ENCODE measurements at regions not wholly inside any gene's neighbourhood (a gene's known extent, or its start where the extent isn't known, plus 50 kb on each side); places are given as distances from the start of the nearest gene placed in this dataset.

DNA sequence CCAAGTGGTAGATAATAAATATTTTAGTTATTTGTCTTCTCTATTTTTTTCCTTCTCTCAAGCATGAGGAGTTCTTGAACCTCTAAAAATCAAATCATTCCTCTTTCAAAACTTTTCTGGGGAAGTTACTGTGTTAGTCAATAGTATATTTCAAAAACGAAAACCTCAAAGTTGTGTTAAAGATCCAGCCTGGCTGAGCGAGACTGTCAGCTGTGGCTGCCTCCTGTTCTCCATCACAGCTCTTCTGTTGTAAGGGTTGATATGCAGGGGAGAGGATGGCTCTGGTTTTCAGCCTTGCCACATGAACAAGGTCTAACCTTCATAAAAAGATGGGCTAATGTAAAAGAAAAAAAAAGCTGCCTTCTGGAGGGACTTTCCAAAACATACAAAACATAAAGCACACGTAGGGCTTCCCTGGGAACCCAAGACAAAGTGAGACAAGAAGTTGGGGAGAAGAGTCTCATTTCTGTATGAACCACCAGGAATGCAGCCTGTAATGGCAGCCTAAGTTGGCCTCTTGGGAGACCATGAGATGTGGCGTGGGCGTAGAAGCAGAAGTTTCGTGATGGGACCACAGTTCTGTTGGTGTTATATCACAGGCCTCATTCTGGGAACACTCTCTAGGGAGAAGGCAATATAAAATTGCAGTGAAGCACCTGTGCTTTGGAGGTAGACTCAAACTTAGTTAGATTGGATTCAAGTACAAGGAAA, 77.9 kb upstream of the FHIP2A start:
- Histone ChIP-seq H3K27me3 (ENCODE audit: insufficient read depth, low read length) (no peaks in the 10 kb centered on the region), H3K4me2 (ENCODE audit: low read length) (no peak overlapping the region), H3K9me2 (ENCODE audit: low read depth, low read length) (no peaks in the 10 kb centered on the region), H3K9ac (ENCODE audit: low read length) (no peak overlapping the region), H3K9me3 (ENCODE audit: low read length) (no peaks in the 10 kb centered on the region), H3K4me3 (ENCODE audit: low read depth, low read length, poor library complexity, severe bottlenecking) (no peak overlapping the region), H2AFZ (ENCODE audit: low read length) (no peak overlapping the region), H3K36me3 (ENCODE audit: insufficient read depth, low read length) (no peaks in the 10 kb centered on the region), H3F3A (ENCODE audit: insufficient read depth, low read length) (no peaks in the 10 kb centered on the region), H3K27ac (ENCODE audit: low read depth, low read length, poor library complexity, severe bottlenecking) (no peak overlapping the region), H3K79me2 (ENCODE audit: insufficient read depth, low read length) (no peaks in the 10 kb centered on the region), H4K20me1 (ENCODE audit: insufficient read depth, low read length) (no peaks in the 10 kb centered on the region), H3K4me1 (ENCODE audit: insufficient read depth, low read length, severe bottlenecking) (no peaks in the 10 kb centered on the region)
- TF ChIP-seq EZH2 (IDR thresholded peaks at IDR 0.05; ENCODE audit: borderline replicate concordance, low read length), result no peak
- TF ChIP-seq, protein P1, sequence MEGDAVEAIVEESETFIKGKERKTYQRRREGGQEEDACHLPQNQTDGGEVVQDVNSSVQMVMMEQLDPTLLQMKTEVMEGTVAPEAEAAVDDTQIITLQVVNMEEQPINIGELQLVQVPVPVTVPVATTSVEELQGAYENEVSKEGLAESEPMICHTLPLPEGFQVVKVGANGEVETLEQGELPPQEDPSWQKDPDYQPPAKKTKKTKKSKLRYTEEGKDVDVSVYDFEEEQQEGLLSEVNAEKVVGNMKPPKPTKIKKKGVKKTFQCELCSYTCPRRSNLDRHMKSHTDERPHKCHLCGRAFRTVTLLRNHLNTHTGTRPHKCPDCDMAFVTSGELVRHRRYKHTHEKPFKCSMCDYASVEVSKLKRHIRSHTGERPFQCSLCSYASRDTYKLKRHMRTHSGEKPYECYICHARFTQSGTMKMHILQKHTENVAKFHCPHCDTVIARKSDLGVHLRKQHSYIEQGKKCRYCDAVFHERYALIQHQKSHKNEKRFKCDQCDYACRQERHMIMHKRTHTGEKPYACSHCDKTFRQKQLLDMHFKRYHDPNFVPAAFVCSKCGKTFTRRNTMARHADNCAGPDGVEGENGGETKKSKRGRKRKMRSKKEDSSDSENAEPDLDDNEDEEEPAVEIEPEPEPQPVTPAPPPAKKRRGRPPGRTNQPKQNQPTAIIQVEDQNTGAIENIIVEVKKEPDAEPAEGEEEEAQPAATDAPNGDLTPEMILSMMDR (IDR thresholded peaks at IDR 0.05; ENCODE audit: low read length), result no peak

- no peak overlapping the region for H3K27ac ChIP-seq (ENCODE audit: low read depth, low read length, poor library complexity, severe bottlenecking)
- no peak overlapping the region for H3K9ac ChIP-seq (ENCODE audit: low read length)
- no peaks in the 10 kb centered on the region for H4K20me1 ChIP-seq (ENCODE audit: insufficient read depth, low read length)
- H3K9me3 ChIP-seq (ENCODE audit: low read length), result no peaks in the 10 kb centered on the region
- no peak for TF ChIP-seq EZH2 (IDR thresholded peaks at IDR 0.05; ENCODE audit: borderline replicate concordance, low read length)
- TF ChIP-seq, protein P1 (IDR thresholded peaks at IDR 0.05; ENCODE audit: low read length), result no peak
- no peak overlapping the region for H3K4me3 ChIP-seq (ENCODE audit: low read depth, low read length, poor library complexity, severe bottlenecking)
- no peaks in the 10 kb centered on the region for H3K9me2 ChIP-seq (ENCODE audit: low read depth, low read length)
- no peaks in the 10 kb centered on the region for H3F3A ChIP-seq (ENCODE audit: insufficient read depth, low read length)
- no peaks in the 10 kb centered on the region for H3K36me3 ChIP-seq (ENCODE audit: insufficient read depth, low read length)
- no peak overlapping the region for H2AFZ ChIP-seq (ENCODE audit: low read length)
- no peak overlapping the region for H3K4me2 ChIP-seq (ENCODE audit: low read length)
- H3K27me3 ChIP-seq (ENCODE audit: insufficient read depth, low read length), result no peaks in the 10 kb centered on the region
- no peaks in the 10 kb centered on the region for H3K79me2 ChIP-seq (ENCODE audit: insufficient read depth, low read length)
- H3K4me1 ChIP-seq (ENCODE audit: insufficient read depth, low read length, severe bottlenecking), result no peaks in the 10 kb centered on the region
Observed at GRCh38 chr10:114746531-114746930, 75.0 kb upstream of the FHIP2A start.

DNA sequence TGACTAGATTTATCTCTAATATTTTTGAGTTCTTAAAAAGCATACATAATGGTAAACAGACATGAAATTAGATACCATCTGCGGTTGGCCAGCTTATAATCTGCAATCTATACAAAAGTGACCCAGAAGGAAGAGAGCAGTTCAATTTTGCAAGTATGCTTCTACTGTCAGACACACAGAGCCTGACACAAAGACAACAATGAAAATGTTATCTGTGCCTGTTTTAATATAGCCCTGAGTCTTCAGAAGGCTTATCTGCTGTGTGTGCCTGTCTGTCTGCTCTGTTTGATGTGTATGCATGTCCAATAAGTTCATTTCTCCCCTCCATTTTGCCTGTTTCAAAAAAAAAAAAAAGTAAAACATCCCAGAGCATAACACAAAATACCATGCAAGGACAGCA, 73.3 kb upstream of the FHIP2A start:
- no peaks in the 10 kb centered on the region for H3K27me3 ChIP-seq (ENCODE audit: insufficient read depth, low read length)
- no peaks in the 10 kb centered on the region for H3F3A ChIP-seq (ENCODE audit: insufficient read depth, low read length)
- no peak overlapping the region for H3K4me2 ChIP-seq (ENCODE audit: low read length)
- H3K4me1 ChIP-seq (ENCODE audit: insufficient read depth, low read length, severe bottlenecking), result no peaks in the 10 kb centered on the region
- H3K79me2 ChIP-seq (ENCODE audit: insufficient read depth, low read length), result no peaks in the 10 kb centered on the region
- H3K27ac ChIP-seq (ENCODE audit: low read depth, low read length, poor library complexity, severe bottlenecking), result no peak overlapping the region
- H3K9me2 ChIP-seq (ENCODE audit: low read depth, low read length), result no peaks in the 10 kb centered on the region
- H3K9ac ChIP-seq (ENCODE audit: low read length), result no peak overlapping the region
- H4K20me1 ChIP-seq (ENCODE audit: insufficient read depth, low read length), result no peaks in the 10 kb centered on the region
- no peaks in the 10 kb centered on the region for H3K36me3 ChIP-seq (ENCODE audit: insufficient read depth, low read length)
- H3K9me3 ChIP-seq (ENCODE audit: low read length), result no peaks in the 10 kb centered on the region
- TF ChIP-seq, protein P1 (IDR thresholded peaks at IDR 0.05; ENCODE audit: low read length), result no peak
- no peak for TF ChIP-seq EZH2 (IDR thresholded peaks at IDR 0.05; ENCODE audit: borderline replicate concordance, low read length)
- no peak overlapping the region for H3K4me3 ChIP-seq (ENCODE audit: low read depth, low read length, poor library complexity, severe bottlenecking)
- H2AFZ ChIP-seq (ENCODE audit: low read length), result no peak overlapping the region

Measured in OCI-LY1 (cell line).